CD14-positive monocyte (primary cell): ENCODE measurements at regions not wholly inside any gene's neighbourhood (a gene's known extent, or its start where the extent isn't known, plus 50 kb on each side); places are given as distances from the start of the nearest gene placed in this dataset.

ENCODE experiments used
- DNase-seq, 3 donors: peaks; one replicate each; pipeline ENCODE4 v3.0.0-alpha.2; 2011 to 2022
- H2AFZ ChIP-seq: 2 replicates; pipeline ENCODE4 v1.6.0; 2012; ENCODE audit warnings: mild to moderate bottlenecking, low read depth, low read length, inconsistent platforms; ENCODE audit not compliant: insufficient read depth, poor library complexity, severe bottlenecking
- H3K27ac ChIP-seq, 2 donors: 1 replicate in 1 of 2; 2 replicates in 1 of 2; pipeline ENCODE4 v1.5.1; 2012 to 2013; ENCODE audit warnings: low read length in 2 of 2, control low read depth in 1 of 2, inconsistent platforms in 1 of 2, low read depth in 1 of 2, mild to moderate bottlenecking in 1 of 2
- H3K27me3 ChIP-seq, 2 donors: one replicate each; pipeline versions ENCODE4 v1.6.0 to v1.6.1; 2011 to 2013; ENCODE audit warnings: low read length in 2 of 2; ENCODE audit not compliant: control insufficient read depth in 2 of 2, insufficient read depth in 2 of 2
- H3K36me3 ChIP-seq, 2 donors: replicated peaks in 1 of 2; 1 replicate in 1 of 2; 2 replicates in 1 of 2; pipeline versions ENCODE4 v1.5.1 to v1.6.1; 2012 to 2013; ENCODE audit warnings: low read length in 2 of 2, control low read depth in 1 of 2, inconsistent platforms in 1 of 2, mild to moderate bottlenecking in 1 of 2; ENCODE audit not compliant: insufficient read depth in 2 of 2, control insufficient read depth in 1 of 2
- H3K4me1 ChIP-seq, 2 donors: 1 replicate in 1 of 2; 2 replicates in 1 of 2; pipeline versions ENCODE4 v1.5.1 to v1.6.1; 2012 to 2013; ENCODE audit warnings: low read length in 2 of 2, control low read depth in 1 of 2, inconsistent platforms in 1 of 2, mild to moderate bottlenecking in 1 of 2, moderate library complexity in 1 of 2; ENCODE audit not compliant: insufficient read depth in 2 of 2, control insufficient read depth in 1 of 2
- H3K4me2 ChIP-seq: replicated peaks from 2 replicates; pipeline ENCODE3; 2012; ENCODE audit warnings: low read length, moderate library complexity, mild to moderate bottlenecking; ENCODE audit not compliant: poor library complexity, severe bottlenecking; ENCODE audit errors: extremely low read depth
- H3K4me3 ChIP-seq, 3 experiments: fragments of 200-600 bp in 1 of 3; sonication (generic) in 1 of 3; replicated peaks in 1 of 3; 1 replicate in 2 of 3; 2 replicates in 1 of 3; pipeline ENCODE4 v1.5.1; 2011 to 2013; ENCODE audit warnings: low read length in 3 of 3, mild to moderate bottlenecking in 3 of 3, control low read depth in 2 of 3, low read depth in 2 of 3, inconsistent platforms in 1 of 3, moderate library complexity in 1 of 3
- H3K79me2 ChIP-seq: 2 replicates; pipeline ENCODE4 v1.6.0; 2012; ENCODE audit warnings: mild to moderate bottlenecking, control low read depth, inconsistent platforms, low read length, moderate library complexity; ENCODE audit not compliant: insufficient read depth
- H3K9ac ChIP-seq: 2 replicates; pipeline ENCODE4 v1.6.0; 2017; ENCODE audit warnings: low read length, mild to moderate bottlenecking; ENCODE audit not compliant: insufficient read depth, poor library complexity, severe bottlenecking
- H3K9me3 ChIP-seq, 2 donors: replicated peaks in 1 of 2; 1 replicate in 1 of 2; 2 replicates in 1 of 2; pipeline versions ENCODE4 v1.5.1 to v1.6.1; 2012 to 2013; ENCODE audit warnings: low read length in 2 of 2, control low read depth in 1 of 2; ENCODE audit not compliant: control insufficient read depth in 1 of 2, insufficient read depth in 1 of 2
- H4K20me1 ChIP-seq: 2 replicates; pipeline ENCODE4 v1.6.0; 2012; ENCODE audit warnings: mild to moderate bottlenecking, low read length, control low read depth, moderate library complexity; ENCODE audit not compliant: insufficient read depth
- H3K27ac Mint-ChIP-seq, 7 donors: one replicate each; pipeline ENCODE4 v1.8.0; 2020; ENCODE audit warnings: mild to moderate bottlenecking in 7 of 7, mixed read lengths in 7 of 7, moderate library complexity in 6 of 7, inconsistent platforms in 2 of 7
- H3K27me3 Mint-ChIP-seq, 3 donors: one replicate each; pipeline ENCODE4 v1.8.0; 2021 to 2022; ENCODE audit warnings: low read depth in 3 of 3, mild to moderate bottlenecking in 3 of 3, mixed read lengths in 3 of 3, moderate library complexity in 3 of 3, inconsistent platforms in 1 of 3
- H3K36me3 Mint-ChIP-seq, 2 donors: one replicate each; pipeline ENCODE4 v1.8.0; 2020; ENCODE audit warnings: mixed read lengths in 2 of 2, inconsistent platforms in 1 of 2, mild to moderate bottlenecking in 1 of 2
- H3K4me1 Mint-ChIP-seq: one replicate; pipeline ENCODE4 v1.8.0; 2020; ENCODE audit warnings: mild to moderate bottlenecking, mixed read lengths
- H3K4me3 Mint-ChIP-seq, 2 donors: one replicate each; pipeline ENCODE4 v1.8.0; 2020; ENCODE audit warnings: mild to moderate bottlenecking in 2 of 2, mixed read lengths in 2 of 2, moderate library complexity in 1 of 2
- H3K9me3 Mint-ChIP-seq, 7 donors: one replicate each; pipeline ENCODE4 v1.8.0; 2020 to 2022; ENCODE audit warnings: mixed read lengths in 7 of 7, mild to moderate bottlenecking in 6 of 7, moderate library complexity in 6 of 7, inconsistent platforms in 2 of 7
- CTCF ChIP-seq: fragments of 200-600 bp; IDR thresholded peaks from one replicate; pipeline ENCODE4 v1.8.0; 2022; ENCODE audit warnings: antibody characterized with exemption, mild to moderate bottlenecking
- WGBS: methylation state at CpG from one replicate; pipeline ENCODE4 v1.1.5; 2013; ENCODE audit warnings: missing lambda C conversion rate; ENCODE audit not compliant: insufficient coverage; 5-methylcytosine and 5-hydroxymethylcytosine counted together
- intact Hi-C, 2 donors: fragments of 100-400 bp; cut with micrococcal nuclease; formaldehyde crosslinking; loops; one replicate each; pipeline versions ENCODE4 v1.15.0 to v1.15.1; 2023

- H3K4me2 ChIP-seq, result no peak overlapping the region
- WGBS, result 100% methylated on average over 1 of the region's 6 CpGs
These were observed 83.7 kb upstream of the CCDC28A start for GRCh38 chr6:138689849-138690248.

GRCh38 chr6:138690975-138691594, 82.5 kb upstream of the CCDC28A start:
- Histone ChIP-seq H3K4me1 (peaks cover 13 to 17% of the 10 kb centered on the region in 2 donors), H3K9me3 (no peaks in the 10 kb centered on the region), H3K4me3 (peak overlapping the region in 1 of 3 experiments; percentile 76), H3K27me3 (peaks cover 3 to 23% of the 10 kb centered on the region in 2 donors), H3K4me2 (peak overlapping the region; percentile 87), H2AFZ (no peak overlapping the region), H3K9ac (no peak overlapping the region), H3K36me3 (no peaks in the 10 kb centered on the region), H3K79me2 (no peaks in the 10 kb centered on the region), H4K20me1 (peaks cover 9% of the 10 kb centered on the region), H3K27ac (no peak overlapping the region)
- intact Hi-C loops, result loop anchor here (5.0 to 10.0 kb wide), 3 partner anchors 81 to 99 kb away; partner anchors contain the start of gene CCDC28A (in 1 of the 2)
- WGBS, result 100% methylated on average over 2 of the region's 11 CpGs
- no peak for DNase-seq
- peaks cover 12% of the 10 kb centered on the region for H3K4me1 Mint-ChIP-seq
- H3K4me3 Mint-ChIP-seq, result peak overlapping the region; percentile 88 to 89
- peaks cover 26 to 34% (median 31%) of the 10 kb centered on the region in 3 donors for H3K27me3 Mint-ChIP-seq
- TF ChIP-seq CTCF, result no peak
- H3K36me3 Mint-ChIP-seq, result no peaks in the 10 kb centered on the region
- H3K9me3 Mint-ChIP-seq, result peaks cover 0 to 3% (median 0%) of the 10 kb centered on the region in 7 donors
- no peak overlapping the region for H3K27ac Mint-ChIP-seq

More at GRCh38 chr6:138689849-138690248, 83.7 kb upstream of the CCDC28A start:
- no peak for TF ChIP-seq CTCF
- Mint-ChIP-seq H3K4me1 (peaks cover 18% of the 10 kb centered on the region), H3K27ac (no peak overlapping the region), H3K4me3 (no peak overlapping the region), H3K27me3 (peaks cover 21 to 30% (median 22%) of the 10 kb centered on the region in 3 donors), H3K36me3 (no peaks in the 10 kb centered on the region), H3K9me3 (peaks cover 0 to 3% (median 0%) of the 10 kb centered on the region in 7 donors)
- Histone ChIP-seq H3K79me2 (no peaks in the 10 kb centered on the region), H2AFZ (no peak overlapping the region), H4K20me1 (peaks cover 9% of the 10 kb centered on the region), H3K27ac (no peak overlapping the region), H3K36me3 (no peaks in the 10 kb centered on the region), H3K4me1 (peaks cover 17 to 23% of the 10 kb centered on the region in 2 donors), H3K27me3 (peaks cover 3 to 23% of the 10 kb centered on the region in 2 donors), H3K9ac (no peak overlapping the region), H3K9me3 (no peaks in the 10 kb centered on the region), H3K4me3 (no peak overlapping the region)
- intact Hi-C loops, result loop anchor here (5.0 to 10.0 kb wide), 3 partner anchors 82 to 98 kb away; partner anchors contain the start of gene CCDC28A (in 1 of the 2)
- no peak for DNase-seq
